HepG2 (cell line): ENCODE measurements at regions not wholly inside any gene's neighbourhood (a gene's known extent, or its start where the extent isn't known, plus 50 kb on each side); places are given as distances from the start of the nearest gene placed in this dataset.

Source experiments
- ATAC-seq: fragments of 200-7000 bp; cut with Tn5 transposase; 3 replicates; pipeline ENCODE4 v1.9.1; 2020; ENCODE audit warnings: mild to moderate bottlenecking, moderate library complexity
- BruUV-seq: library from RNA; stranded (reverse); fragments of 400-500 nt; replicated peaks from 2 replicates; lab custom pipeline; 2021; lab: Mats Ljungman, UMichigan
- CTCF ChIA-PET: fragments of 300-600 bp; formaldehyde crosslinking; extraction: SDS; loops from one replicate; lab custom pipeline; 2021; ENCODE audit warnings: low total read pairs, inconsistent platforms, low intra/inter-chr PET ratio; lab: Yijun Ruan, JAX
- POLR2A ChIA-PET: fragments of 350-600 bp; sonication (Branson Sonifier 250); formaldehyde crosslinking; loops from one replicate; lab custom pipeline; 2020; ENCODE audit warnings: antibody characterized with exemption, inconsistent platforms; lab: Yijun Ruan, JAX
- DNase-seq: peaks from one replicate; pipeline ENCODE4 v3.0.0-alpha.2; 2015; ENCODE audit warnings: low spot score
- FAIRE-seq: peaks from 3 replicates; lab custom pipeline; 2011; peaks lifted over from hg19 to GRCh38; lab: Jason Lieb, UNC
- H2AFZ ChIP-seq: one replicate; pipeline ENCODE4 v1.6.1; 2011; ENCODE audit warnings: low read length, inconsistent platforms
- H3K27ac ChIP-seq: fragments of 300-600 bp; 3 replicates; pipeline ENCODE4 v1.8.0; 2011; ENCODE audit warnings: mixed run types, mild to moderate bottlenecking, mixed read lengths, low read length, inconsistent platforms; ENCODE audit not compliant: insufficient read depth; ENCODE audit errors: extremely low read length
- H3K27me3 ChIP-seq, 2 experiments: fragments of 200-600 bp in 1 of 2; 2 replicates in 1 of 2; 3 replicates in 1 of 2; pipeline versions ENCODE4 v1.6.0 to v1.8.0; 2011; ENCODE audit warnings: low read length in 2 of 2, mild to moderate bottlenecking in 2 of 2, moderate library complexity in 2 of 2, inconsistent platforms in 1 of 2; ENCODE audit not compliant: insufficient read depth in 2 of 2, control insufficient read depth in 1 of 2
- H3K36me3 ChIP-seq, 2 experiments: fragments of 200-600 bp in 1 of 2; replicated peaks in 1 of 2; 2 replicates in 1 of 2; 3 replicates in 1 of 2; pipeline versions ENCODE4 v1.5.1 to v1.8.0; 2011; ENCODE audit warnings: low read length in 2 of 2, inconsistent platforms in 1 of 2; ENCODE audit not compliant: insufficient read depth in 2 of 2, control insufficient read depth in 1 of 2
- H3K4me1 ChIP-seq: 2 replicates; pipeline ENCODE4 v1.5.1; 2012; ENCODE audit warnings: low read length, inconsistent platforms; ENCODE audit not compliant: insufficient read depth
- H3K4me2 ChIP-seq: 2 replicates; pipeline ENCODE4 v1.6.0; 2011; ENCODE audit warnings: low read depth, low read length, inconsistent platforms
- H3K4me3 ChIP-seq, 3 experiments: fragments of 200-600 bp in 1 of 3; sonication (generic), shearing (Covaris generic) in 1 of 3; replicated peaks in 1 of 3; 2 replicates each; pipeline ENCODE4 v1.5.1; 2011 to 2016; ENCODE audit warnings: low read length in 3 of 3, inconsistent platforms in 2 of 3, low read depth in 2 of 3, mild to moderate bottlenecking in 2 of 3, control low read depth in 1 of 3, mixed read lengths in 1 of 3; ENCODE audit not compliant: insufficient read depth in 1 of 3
- H3K79me2 ChIP-seq: one replicate; pipeline ENCODE4 v1.6.1; 2011; ENCODE audit warnings: low read length, inconsistent platforms; ENCODE audit not compliant: insufficient read depth
- H3K9ac ChIP-seq: 2 replicates; pipeline ENCODE4 v1.6.0; 2011; ENCODE audit warnings: mild to moderate bottlenecking, low read depth, low read length, inconsistent platforms; ENCODE audit not compliant: insufficient read depth
- H3K9me3 ChIP-seq: 2 replicates; pipeline ENCODE4 v1.5.1; 2012; ENCODE audit warnings: mild to moderate bottlenecking, low read length
- H4K20me1 ChIP-seq: 2 replicates; pipeline ENCODE4 v1.6.0; 2011; ENCODE audit warnings: inconsistent platforms, mild to moderate bottlenecking, low read length, moderate library complexity; ENCODE audit not compliant: insufficient read depth
- ATF2 ChIP-seq: sonication (generic); formaldehyde crosslinking; IDR thresholded peaks from 2 replicates; pipeline ENCODE4 v1.4.0; 2020; ENCODE audit warnings: missing genetic modification reagents
- CCDC6 ChIP-seq: sonication (generic); formaldehyde crosslinking; IDR thresholded peaks from 2 replicates; pipeline ENCODE4 v1.8.1; 2022; ENCODE audit warnings: mild to moderate bottlenecking, missing genetic modification reagents, moderate library complexity
- DNMT3B ChIP-seq: conservative IDR thresholded peaks from 2 replicates; pipeline ENCODE4 v1.6.1; 2016; ENCODE audit warnings: missing biosample characterization, control low read depth
- DRAP1 ChIP-seq: IDR thresholded peaks from 2 replicates; pipeline ENCODE4 v1.6.1; 2016; ENCODE audit warnings: missing genetic modification reagents, missing compliant biosample characterization
- EHMT2 ChIP-seq: fragments of 200-600 bp; sonication (generic); IDR thresholded peaks from 2 replicates; pipeline ENCODE4 v1.7.0; 2017; ENCODE audit warnings: antibody characterized with exemption, low read depth, low read length, borderline replicate concordance
- IRF2 ChIP-seq: IDR thresholded peaks from 2 replicates; pipeline ENCODE4 v1.6.1; 2018; ENCODE audit warnings: missing genetic modification reagents, missing compliant biosample characterization
- KLF15 ChIP-seq: sonication (generic); formaldehyde crosslinking; IDR thresholded peaks from 2 replicates; pipeline ENCODE4 v1.8.1; 2023; ENCODE audit warnings: borderline replicate concordance, mild to moderate bottlenecking, inconsistent platforms, missing genetic modification reagents, mixed read lengths
- POLR2AphosphoS2 ChIP-seq: IDR thresholded peaks from 2 replicates; pipeline ENCODE4 v1.6.1; 2011; ENCODE audit warnings: low read depth, low read length, improper control_type of control experiment
- POLR2AphosphoS5 ChIP-seq: IDR thresholded peaks from 2 replicates; pipeline ENCODE4 v1.6.1; 2012; ENCODE audit warnings: low read depth, low read length
- PREB ChIP-seq: sonication (generic); formaldehyde crosslinking; IDR thresholded peaks from 2 replicates; pipeline ENCODE4 v1.4.0; 2020; ENCODE audit warnings: missing genetic modification reagents
- SNAI1 ChIP-seq: sonication (generic); formaldehyde crosslinking; IDR thresholded peaks from 2 replicates; pipeline ENCODE4 v1.5.0; 2020; ENCODE audit warnings: mild to moderate bottlenecking, missing genetic modification reagents, borderline replicate concordance
- ZBTB7A ChIP-seq: sonication (generic); formaldehyde crosslinking; IDR thresholded peaks from 2 replicates; pipeline ENCODE4 v1.8.0; 2022; ENCODE audit warnings: mild to moderate bottlenecking, missing genetic modification reagents
- ZNF17 ChIP-seq: sonication (generic); formaldehyde crosslinking; IDR thresholded peaks from 2 replicates; pipeline ENCODE4 v1.5.0; 2020; ENCODE audit warnings: mild to moderate bottlenecking, missing genetic modification reagents
- ZNF274 ChIP-seq: sonication (generic); formaldehyde crosslinking; IDR thresholded peaks from 2 replicates; pipeline ENCODE4 v1.5.1; 2020; ENCODE audit warnings: mild to moderate bottlenecking, missing genetic modification reagents
- ZNF329 ChIP-seq: sonication (generic); formaldehyde crosslinking; IDR thresholded peaks from 2 replicates; pipeline ENCODE4 v1.9.0; 2021; ENCODE audit warnings: low read depth, mild to moderate bottlenecking, missing genetic modification reagents
- ZNF33B ChIP-seq: sonication (generic); formaldehyde crosslinking; IDR thresholded peaks from 2 replicates; pipeline ENCODE4 v1.5.1; 2020; ENCODE audit warnings: mild to moderate bottlenecking, missing genetic modification reagents
- ZNF546 ChIP-seq: sonication (generic); formaldehyde crosslinking; conservative IDR thresholded peaks from 2 replicates; pipeline ENCODE4 v1.8.1; 2023; ENCODE audit warnings: mild to moderate bottlenecking, missing genetic modification reagents
- ZNF564 ChIP-seq: sonication (generic); formaldehyde crosslinking; IDR thresholded peaks from 2 replicates; pipeline ENCODE4 v1.8.1; 2023; ENCODE audit warnings: mild to moderate bottlenecking, missing genetic modification reagents
- ZNF619 ChIP-seq: sonication (generic); formaldehyde crosslinking; IDR thresholded peaks from 2 replicates; pipeline ENCODE4 v1.4.0; 2020; ENCODE audit warnings: mild to moderate bottlenecking, missing genetic modification reagents
- in situ Hi-C: cut with HindIII; loops from 2 replicates; pipeline ENCODE4 v1.10.0; 2017; ENCODE audit warnings: low pct_unique_long_range_greater_than_20kb; ENCODE audit not compliant: extremely low pct_ligation_motif_present
- intact Hi-C: fragments of 100-400 bp; cut with micrococcal nuclease; formaldehyde crosslinking; loops from one replicate; pipeline ENCODE4 v1.10.0; 2022; ENCODE audit not compliant: unreplicated experiment

GRCh38 chr7:80302078-80302477 lies 167.4 kb downstream of the GNAI1 start (continued):
- TF ChIP-seq ZNF564 (no peak), ZNF274 (CRISPR knock-in tag) (no peak)

- no peak overlapping the region for H3K4me3 ChIP-seq
- H3K36me3 ChIP-seq, result no peaks in the 10 kb centered on the region
- intact Hi-C loops (no loop called here), in situ Hi-C loops (no loop called here)
- H3K4me2 ChIP-seq, result no peak overlapping the region
- no peak overlapping the region for H2AFZ ChIP-seq
- ChIA-PET CTCF (no interaction called here), POLR2A (no interaction called here)
- ATAC-seq (no peak), FAIRE-seq (no peak), DNase-seq (no peak)
- no peak overlapping the region for H3K27ac ChIP-seq
- no peak overlapping the region for H3K9ac ChIP-seq
- TF ChIP-seq DNMT3B (no peak), EHMT2 (no peak), CCDC6 (CRISPR knock-in tag) (no peak), PREB (CRISPR knock-in tag) (no peak)
- no peaks in the 10 kb centered on the region for H4K20me1 ChIP-seq
- H3K79me2 ChIP-seq, result no peaks in the 10 kb centered on the region
- H3K27me3 ChIP-seq, result no peaks in the 10 kb centered on the region
- no peaks in the 10 kb centered on the region for H3K9me3 ChIP-seq
- no peaks in the 10 kb centered on the region for H3K4me1 ChIP-seq
- no TSS peak for BruUV-seq
These were observed 163.6 kb downstream of the GNAI1 start for GRCh38 chr7:80298201-80298600.

- Histone ChIP-seq H3K9ac (no peak overlapping the region), H3K27me3 (no peaks in the 10 kb centered on the region), H3K79me2 (no peaks in the 10 kb centered on the region), H2AFZ (no peak overlapping the region), H4K20me1 (no peaks in the 10 kb centered on the region), H3K4me1 (no peaks in the 10 kb centered on the region), H3K36me3 (no peaks in the 10 kb centered on the region), H3K4me3 (no peak overlapping the region), H3K4me2 (no peak overlapping the region), H3K9me3 (no peaks in the 10 kb centered on the region), H3K27ac (no peak overlapping the region)
- POLR2A ChIA-PET, result no interaction called here
- no peak for FAIRE-seq
- DNase-seq, result no peak
- CTCF ChIA-PET, result no interaction called here
- BruUV-seq, result no TSS peak
- in situ Hi-C loops, result no loop called here
- ATAC-seq, result no peak
- intact Hi-C loops, result no loop called here
- TF ChIP-seq ZNF33B (CRISPR knock-in tag) (no peak), POLR2AphosphoS5 (no peak), ZNF329 (CRISPR knock-in tag) (no peak), ZNF619 (CRISPR knock-in tag) (no peak), IRF2 (no peak), ZNF546 (CRISPR knock-in tag) (no peak), SNAI1 (no peak), POLR2AphosphoS2 (no peak), ZBTB7A (CRISPR knock-in tag) (no peak), DRAP1 (CRISPR knock-in tag) (no peak), KLF15 (CRISPR knock-in tag) (no peak), ZNF17 (CRISPR knock-in tag) (no peak), ATF2 (no peak)
These were observed 159.7 kb downstream of the GNAI1 start for GRCh38 chr7:80294346-80294745.
